Stimulated activated CD4-positive, alpha-beta T cell treated with anti-CD3 and anti-CD28 coated beads, TNF-alpha, amount 100 ng/mL, for 4 hours (primary cell): ENCODE measurements at regions not wholly inside any gene's neighbourhood (a gene's known extent, or its start where the extent isn't known, plus 50 kb on each side); places are given as distances from the start of the nearest gene placed in this dataset.
"Not testable (repeated sequence)": the region's sequence is repeated elsewhere in the genome, so short reads cannot be mapped to it uniquely, and the experiment has no call there.

ENCODE experiments used
- DNase-seq, 3 experiments: peaks; one replicate each; pipeline ENCODE4 v3.0.0-alpha.2; 2020; ENCODE audit warnings: low read depth in 3 of 3

- no peak for DNase-seq
These were observed 110.3 kb upstream of the TMEM170B start for GRCh38 chr6:11427091-11427722.

DNA sequence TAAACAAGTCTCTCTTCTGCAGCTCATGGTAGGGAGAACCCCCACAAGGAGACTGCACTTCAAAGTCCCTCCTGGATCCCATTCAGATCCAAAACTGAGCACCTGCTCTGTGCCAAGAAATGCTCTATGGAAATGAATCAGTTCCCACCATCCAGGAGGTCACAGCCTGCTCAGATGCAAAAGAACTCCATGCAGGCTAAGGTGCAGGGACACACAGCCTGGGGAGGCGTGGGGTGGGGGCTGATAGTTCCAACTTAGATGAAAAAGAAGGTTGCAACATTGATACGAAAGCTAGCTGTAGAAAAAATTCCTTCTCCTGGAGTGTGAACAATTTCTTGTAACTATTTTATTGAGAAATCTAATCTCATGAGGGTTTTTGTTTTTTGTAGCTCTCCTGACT lies 111.0 kb upstream of the TMEM170B start:
- no peak for DNase-seq

DNA sequence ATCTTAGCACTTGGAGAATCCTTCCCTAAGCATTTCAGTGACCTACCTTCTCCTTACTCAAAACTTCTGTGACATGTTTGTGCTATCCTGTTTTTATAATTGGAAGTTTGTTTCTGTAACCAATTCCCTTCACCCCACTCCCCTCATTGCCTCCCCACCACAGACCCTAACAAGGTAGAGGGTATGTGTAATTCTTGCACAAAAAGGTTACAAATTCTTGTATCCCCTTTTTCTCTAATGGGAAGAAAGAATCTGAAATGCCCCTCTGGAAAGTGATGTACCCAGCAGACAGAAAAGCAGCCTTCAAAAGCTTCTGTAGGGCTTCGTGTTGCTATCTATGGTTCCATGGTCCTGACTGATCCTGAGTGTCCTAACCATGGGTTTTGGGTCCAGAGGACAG lies 111.7 kb upstream of the TMEM170B start:
- no peak for DNase-seq

- DNase-seq, result no peak
These were observed 112.1 kb upstream of the TMEM170B start for GRCh38 chr6:11425431-11425871.

DNA sequence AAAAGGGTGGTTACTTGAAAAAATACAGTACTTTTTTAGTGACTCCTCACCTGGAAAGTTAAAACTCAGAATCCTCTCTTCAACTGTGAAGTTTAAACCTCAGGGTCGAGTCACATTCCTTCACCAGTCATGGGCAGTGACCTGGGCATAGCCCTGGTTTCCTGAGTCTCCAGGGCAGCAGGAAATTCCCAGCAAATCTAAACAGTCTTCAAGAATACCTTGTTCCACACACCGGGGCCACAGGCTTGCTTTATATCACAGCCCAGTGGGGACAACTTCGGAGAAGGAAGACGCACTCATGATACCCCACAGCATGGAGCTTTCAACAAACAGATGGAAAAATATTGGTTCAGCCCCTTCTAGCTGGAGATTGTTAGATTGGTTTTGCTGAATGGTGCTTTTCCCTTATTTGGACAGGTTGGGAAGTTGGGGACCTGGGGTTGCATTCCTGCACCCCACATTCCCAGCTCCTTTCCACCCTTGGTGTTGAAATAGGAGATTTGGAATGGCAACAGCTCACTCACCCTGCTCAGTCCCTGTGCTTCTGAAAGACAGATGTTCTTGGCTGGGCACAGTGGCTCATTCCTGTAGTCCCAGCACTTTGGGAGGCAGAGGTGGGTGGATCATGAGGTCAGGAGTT lies 113.0 kb upstream of the TMEM170B start:
- DNase-seq, result no peak

DNA sequence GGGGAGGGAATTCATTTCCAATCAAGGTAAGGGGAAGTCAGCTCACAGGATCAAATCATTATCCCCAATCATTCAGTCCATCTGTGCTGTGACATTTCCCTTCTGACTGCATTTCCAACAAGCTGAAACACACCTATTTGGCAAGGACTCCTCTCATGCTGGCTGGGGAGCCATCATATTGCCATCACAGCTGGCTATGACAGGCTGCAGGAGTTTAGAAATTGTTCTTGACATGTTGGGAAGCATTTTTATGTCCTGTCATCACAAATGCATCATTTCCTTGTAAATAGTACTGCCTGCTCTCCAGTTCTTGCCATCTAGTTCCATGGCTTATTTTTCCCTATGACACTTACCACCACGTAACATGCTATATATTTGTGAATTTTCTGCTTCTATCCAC lies 113.9 kb upstream of the TMEM170B start:
- DNase-seq, result no peak

GRCh38 chr6:11423072-11423471 lies 114.5 kb upstream of the TMEM170B start:
- no peak for DNase-seq

- no peak for DNase-seq
These were observed 117.6 kb upstream of the TMEM170B start for GRCh38 chr6:11419763-11420453.

GRCh38 chr6:11418290-11418905 lies 119.2 kb upstream of the TMEM170B start:
- DNase-seq, result no peak

- no peak for DNase-seq
These were observed 120.5 kb upstream of the TMEM170B start for GRCh38 chr6:11416936-11417576.

GRCh38 chr6:11416099-11416935 lies 121.2 kb upstream of the TMEM170B start:
- DNase-seq, result not testable (repeated sequence)

DNA sequence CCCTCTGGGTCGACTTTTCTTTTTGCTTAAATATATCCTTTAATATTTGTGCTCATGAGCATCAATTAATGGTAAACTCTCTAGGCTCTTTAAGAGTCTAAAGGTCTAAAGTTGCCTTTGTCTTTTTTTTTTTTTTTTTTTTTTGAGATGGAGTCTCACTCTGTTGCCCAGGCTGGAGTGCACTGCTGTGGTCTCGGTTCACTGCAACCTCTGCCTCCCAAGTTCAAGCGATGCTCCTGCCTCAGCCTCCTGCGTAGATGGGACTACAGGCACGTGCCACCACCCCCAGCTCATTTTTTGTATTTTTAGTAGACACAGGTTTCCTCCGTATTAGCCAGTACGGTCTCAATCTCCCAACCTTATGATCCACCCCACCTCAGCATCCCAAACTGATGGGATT lies 122.0 kb upstream of the TMEM170B start:
- DNase-seq, result no peak

- peak in 1 of 3 experiments; percentile 13 for DNase-seq
These were observed 123.2 kb upstream of the TMEM170B start for GRCh38 chr6:11414176-11414963.

DNA sequence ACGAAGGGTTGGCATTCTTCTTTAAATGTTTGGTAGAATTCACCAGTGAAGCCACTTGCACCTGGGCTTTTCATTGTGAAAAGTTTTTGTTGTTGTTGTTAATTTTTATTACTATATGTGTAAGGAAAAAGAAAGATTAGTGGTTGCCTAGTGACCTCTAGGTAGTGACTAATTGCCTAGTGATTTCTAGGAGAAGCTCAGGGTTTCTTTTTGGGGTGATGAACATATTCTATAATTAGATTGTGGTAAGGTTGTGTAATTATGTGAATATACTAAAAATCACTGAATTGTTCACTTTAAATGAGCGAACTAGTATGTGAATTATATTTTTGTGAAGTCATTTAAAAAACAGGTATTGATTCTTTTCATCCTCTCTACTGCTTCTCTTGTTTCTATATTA lies 123.8 kb upstream of the TMEM170B start:
- no peak for DNase-seq

DNA sequence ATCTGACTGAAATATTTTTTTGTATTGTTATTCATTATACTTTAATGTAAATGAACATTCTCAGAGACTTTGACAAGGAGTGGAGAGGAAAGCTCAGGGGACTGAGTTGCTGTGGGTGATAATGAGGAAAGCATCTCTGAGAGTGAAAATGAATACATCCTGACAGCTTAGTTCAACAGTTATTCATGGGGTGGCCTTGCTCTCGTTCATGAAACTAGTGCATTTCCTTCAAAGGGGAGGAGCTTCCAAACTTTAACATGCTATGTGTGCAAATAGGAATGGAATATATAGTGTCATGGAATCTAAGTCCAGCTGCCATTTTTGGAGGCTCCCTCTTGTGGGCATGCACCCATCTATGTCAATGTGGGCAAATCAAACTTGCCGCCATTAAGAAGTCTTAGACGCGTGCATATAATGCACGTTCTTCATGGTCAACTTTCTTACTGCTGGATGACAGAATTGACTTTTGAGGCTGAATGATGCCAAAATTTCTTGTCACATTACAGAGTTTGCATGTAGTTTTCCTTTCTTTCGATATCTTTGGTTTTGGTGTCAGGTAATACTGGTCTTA lies 124.3 kb upstream of the TMEM170B start:
- DNase-seq, result no peak

- no peak for DNase-seq
These were observed 124.9 kb upstream of the TMEM170B start for GRCh38 chr6:11412616-11413015.

GRCh38 chr6:11412011-11412424 lies 125.5 kb upstream of the TMEM170B start:
- DNase-seq, result no peak

DNA sequence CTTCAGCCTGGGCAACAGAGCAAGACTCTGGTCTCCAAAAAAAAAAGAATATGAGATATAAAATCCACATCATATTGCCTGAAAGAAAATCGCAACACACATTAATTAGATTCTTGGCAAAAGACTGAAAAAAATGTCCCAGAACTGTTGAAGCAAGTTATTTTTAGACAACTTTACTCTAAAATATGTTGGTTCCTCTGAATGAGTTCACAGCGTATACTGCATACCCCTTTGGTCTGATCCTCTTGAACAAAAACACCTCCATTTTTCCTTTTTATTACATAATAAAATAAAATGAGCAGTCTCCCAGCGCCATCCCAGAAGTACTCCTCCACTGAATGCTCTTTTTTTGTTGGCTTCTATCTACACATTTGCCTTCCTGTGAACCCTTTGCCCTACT lies 126.0 kb upstream of the TMEM170B start:
- no peak for DNase-seq

DNA sequence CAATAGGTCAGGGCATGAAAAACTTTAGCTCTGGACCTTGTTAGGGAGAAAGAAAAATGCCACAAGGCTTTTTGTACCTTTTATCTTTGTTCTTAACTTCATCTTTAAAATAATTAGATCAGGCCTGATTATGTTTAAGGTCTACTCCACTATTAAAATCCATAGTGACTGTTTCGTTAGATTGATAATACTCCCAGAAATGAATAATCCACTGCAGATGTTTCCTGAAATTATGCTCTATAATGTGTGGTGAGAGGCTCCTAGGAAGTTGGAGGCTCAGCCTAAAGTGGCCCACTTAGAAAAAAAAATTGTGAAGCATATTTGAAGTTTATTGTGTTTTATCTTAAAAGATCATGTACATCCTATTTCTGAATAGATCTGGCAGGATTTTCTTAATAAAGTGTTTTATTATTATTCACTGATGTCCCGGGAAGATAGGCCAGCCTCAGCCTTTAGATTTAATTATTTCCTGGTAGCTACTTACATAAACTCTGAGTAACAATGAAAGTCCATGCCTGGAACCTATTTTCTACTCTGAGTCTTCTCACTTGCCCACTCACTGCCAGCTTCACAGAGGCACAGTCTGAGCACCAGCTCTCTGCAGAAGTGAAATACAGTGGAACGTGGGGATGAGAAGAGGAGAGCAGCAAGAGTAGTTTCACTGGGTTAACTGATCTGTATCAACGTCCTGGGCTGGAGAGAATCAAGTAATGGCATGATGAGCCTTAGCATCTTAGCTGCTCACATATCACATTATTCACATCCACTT lies 126.8 kb upstream of the TMEM170B start:
- DNase-seq, result no peak
